ENCODE measurements at regions not wholly inside any gene's neighbourhood (a gene's known extent, or its start where the extent isn't known, plus 50 kb on each side); places are given as distances from the start of the nearest gene placed in this dataset.

DNA sequence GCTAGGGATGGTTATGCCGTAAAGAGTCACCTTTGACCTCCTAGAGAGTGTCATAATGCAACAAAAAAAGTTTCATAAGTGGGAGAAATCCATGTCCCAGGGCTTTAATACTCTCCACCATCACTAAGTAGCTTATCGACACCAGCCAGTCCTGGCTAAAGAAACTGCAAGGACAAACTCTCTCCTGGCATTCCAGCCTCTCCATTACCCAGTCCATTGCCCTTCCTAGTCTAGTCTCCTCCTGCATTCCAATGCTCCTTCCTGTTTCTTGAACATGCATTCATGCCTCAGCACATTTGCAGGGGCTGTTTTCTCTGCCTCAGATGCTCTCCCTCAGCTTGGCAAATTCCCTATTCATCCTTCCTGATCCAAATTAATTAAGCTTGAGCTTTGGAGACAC is 364.1 kb downstream of the BRINP1 start:
- no peak for DNase-seq (ENCODE audit: low spot score)

DNA sequence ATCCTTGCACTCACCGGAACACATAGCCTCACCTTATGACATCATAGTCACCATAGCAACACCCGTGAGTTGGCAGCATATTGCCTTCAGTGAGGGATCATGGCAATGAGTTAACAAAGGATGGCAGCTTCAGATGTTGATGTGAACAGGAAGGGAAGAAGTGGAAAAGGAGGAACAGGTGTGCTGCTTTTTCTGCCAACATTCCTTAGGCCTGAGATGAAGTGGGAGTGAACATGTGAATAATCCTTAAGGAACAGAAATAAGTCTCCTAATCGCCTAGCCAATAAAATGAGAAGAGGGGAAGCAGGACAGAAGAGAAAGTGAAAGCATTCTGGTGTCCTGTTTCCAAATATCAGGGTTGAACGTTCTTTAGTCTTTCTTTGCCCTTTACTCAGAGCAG is 360.0 kb downstream of the BRINP1 start:
- no peak for DNase-seq (ENCODE audit: low spot score)

DNA sequence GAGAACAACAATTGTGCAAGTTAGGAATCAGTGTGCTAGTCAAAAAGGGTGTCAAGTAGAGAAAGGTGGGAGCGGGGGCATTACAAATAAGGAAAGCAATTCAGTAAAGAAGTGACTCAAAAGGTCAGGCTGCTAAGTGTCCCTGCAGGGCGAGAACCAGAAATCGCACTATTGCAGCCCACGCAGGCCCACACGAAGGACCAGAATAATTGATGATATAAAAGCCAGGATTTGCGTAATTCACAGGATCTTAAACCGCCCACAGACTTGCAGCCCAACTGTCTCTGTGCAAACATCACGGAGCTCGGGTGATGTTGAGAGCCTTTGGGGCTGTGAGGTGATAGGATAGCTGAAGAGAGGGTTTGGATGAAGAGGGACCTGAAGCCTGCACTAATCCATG is 349.0 kb downstream of the BRINP1 start:
- DNase-seq (ENCODE audit: low spot score): no peak

DNA sequence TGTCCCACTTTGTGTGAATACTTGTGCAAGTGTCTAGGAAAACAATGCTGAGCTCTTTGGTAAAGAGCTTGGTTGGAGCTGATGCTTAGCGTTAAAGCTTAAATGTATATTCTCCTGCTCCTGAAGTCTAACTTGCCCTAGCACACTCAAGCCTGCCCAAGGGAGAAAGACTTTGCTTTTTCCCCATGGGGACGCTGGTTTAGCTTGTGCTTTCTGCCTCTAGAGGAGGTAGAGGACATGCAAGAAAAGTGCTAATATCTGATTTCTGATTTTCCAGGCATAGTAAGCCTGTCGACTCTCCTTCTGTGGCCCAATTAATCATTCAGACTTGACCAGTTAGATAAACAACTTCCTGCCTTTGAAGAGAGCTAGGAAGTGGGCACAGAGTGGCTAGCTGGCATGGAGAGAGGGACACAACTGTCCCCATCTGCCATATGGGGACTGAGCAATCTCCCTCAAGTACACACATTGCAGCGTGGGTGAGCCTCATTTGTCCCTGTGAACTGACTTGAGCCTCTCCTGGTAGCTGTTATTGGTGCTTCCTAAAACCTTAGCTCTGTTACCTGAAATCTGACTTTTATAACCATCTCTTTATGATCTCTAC is 348.4 kb downstream of the BRINP1 start:
- no peak for DNase-seq (ENCODE audit: low spot score)

DNA sequence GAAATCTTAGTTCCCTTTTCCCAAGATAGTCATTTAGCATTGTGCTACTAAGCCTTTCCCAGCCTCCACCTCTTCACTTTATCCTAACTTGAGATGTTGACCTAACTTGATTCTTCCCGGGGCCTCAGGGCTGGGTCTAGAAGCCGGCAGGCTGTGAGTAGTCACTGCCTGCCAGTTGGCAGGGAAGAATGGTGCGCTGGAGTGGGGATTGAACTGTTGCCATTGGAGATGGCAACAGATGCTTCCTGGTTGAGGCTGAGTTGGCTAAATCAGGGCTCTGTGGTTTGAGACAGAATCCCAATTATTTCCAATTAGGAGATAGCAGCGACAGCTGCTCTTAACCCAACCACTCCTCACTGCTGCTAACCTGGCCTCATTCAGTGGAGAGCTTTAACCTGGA is 343.1 kb downstream of the BRINP1 start:
- DNase-seq (ENCODE audit: low spot score): no peak

DNA sequence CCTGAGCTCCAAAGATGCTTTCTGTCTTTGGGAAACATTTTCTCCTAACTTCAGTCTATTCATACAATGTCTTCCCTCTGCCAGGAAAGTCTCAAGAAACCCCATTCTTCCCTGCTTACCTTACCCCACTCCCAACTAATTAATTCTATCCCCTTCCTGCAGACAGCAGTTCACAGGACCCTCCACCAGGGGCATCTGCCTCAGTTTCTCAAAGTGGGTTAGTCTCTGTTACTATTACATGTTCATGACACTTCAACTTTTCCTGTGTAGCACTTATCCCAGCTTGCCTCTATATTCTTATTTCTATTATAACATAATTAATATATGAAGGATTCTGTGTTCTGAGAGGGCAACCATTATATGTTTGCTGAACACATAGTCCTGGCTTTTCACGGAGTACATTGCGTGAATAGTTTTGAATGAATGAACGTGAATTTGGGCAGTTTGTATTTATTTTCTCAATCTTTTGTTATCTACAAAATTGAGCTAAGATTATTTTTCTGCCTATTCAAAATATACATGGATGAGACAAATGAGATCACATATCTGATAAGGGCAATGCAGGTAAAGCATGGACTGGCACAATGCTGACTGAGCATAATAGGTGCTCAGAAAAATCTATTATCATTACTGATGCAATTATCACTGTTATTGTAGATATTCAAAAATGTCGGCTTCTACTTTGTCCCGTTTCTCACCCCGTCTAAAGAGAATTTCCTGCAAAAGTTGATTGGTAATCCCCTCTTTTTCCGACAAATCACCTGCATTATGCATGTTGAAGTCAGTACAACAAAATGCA is 341.1 kb downstream of the BRINP1 start:
- no peak for DNase-seq (ENCODE audit: low spot score)

DNA sequence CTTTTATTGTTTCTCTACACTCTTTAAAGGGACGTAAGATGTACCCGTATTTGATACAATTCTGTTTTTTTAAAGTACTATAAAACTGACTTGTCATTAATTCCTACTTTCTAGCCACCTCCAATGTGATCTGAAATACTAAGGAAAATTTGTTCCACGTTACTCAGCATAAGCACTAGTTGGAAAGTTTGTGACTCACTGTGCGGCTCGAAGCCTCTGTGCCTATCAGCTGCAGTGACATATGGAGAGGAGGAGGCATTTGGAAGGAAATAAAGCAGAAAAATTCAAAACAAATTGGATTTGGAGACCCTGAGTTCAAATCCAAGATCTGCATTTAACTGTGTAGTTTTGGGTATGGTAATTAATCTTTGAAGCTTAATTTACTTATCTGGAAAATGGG is 339.3 kb downstream of the BRINP1 start:
- DNase-seq (ENCODE audit: low spot score): no peak

DNA sequence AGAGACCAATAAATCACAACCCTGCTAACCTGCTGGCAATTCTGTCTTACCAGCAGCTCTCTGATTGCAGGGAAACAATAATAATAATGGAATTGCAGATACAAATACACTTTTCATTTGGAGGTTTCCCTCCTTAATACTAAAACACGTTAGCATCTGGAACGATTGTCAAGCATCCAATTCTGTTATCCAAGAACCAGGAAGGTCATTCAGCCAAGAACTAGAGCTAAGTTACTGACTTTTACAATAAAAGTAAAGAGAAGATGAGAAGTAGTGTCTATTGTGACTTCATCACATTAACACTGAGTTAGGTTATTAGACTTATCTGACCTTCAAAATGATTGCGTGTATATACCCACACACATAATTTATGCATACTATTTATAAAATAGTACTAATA is 335.6 kb downstream of the BRINP1 start:
- no peak for DNase-seq (ENCODE audit: low spot score)

DNA sequence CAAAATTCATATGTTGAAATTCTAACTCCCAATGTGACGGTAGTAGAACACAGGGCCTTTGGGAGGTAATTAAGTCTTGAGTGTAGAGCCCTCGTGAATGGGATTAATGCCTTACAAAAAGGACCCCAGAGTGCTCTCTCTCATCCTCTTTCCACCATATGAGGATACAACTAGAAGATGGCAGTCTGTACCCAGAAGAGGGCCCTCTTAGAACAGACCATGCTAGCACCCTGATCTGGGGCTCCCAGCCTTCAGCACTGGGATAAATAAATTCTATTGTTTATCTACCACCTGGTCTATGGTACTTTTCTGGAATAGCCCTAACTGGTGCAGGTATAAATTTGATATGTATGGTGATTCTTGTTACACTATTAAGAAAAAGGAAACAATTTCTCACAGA is 332.3 kb downstream of the BRINP1 start:
- DNase-seq (ENCODE audit: low spot score): no peak

DNA sequence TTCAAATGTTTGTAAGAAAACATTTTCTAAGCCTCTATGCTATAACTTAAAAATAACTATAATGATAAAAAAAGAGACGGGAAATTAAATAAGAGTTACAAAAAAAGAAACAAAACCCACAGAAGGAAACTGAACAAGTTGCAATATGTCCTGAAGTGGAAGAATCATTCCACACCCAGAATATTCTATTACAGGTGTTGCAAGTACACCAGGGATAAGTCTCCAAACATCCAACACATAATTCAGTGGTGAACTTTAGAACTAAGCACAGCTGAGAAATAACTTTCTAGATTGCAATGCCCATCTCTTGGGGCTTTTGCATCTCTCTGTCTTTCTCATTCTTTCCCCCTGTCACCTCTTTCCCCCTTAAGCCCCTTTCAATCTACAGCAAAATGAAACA is 325.2 kb downstream of the BRINP1 start:
- no peak for DNase-seq (ENCODE audit: low spot score)

DNA sequence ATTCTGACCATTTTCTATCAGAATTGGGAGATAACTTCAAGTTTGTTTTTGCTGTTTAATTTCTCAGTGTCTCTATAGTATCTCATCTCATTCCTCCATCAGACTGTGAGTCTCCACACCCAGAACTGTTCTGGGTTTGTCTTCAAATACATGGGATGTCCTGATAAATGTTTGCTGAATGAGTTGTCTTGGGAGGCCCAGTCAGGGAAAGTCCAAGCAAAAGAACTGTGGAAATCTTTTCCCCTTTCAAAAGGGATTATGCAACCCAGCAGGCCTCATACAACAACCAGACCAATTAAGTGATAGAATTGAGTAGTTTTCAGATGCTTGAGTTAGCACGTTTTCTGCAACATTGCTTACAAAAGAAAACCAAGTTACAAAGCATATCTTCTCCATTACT is 324.4 kb downstream of the BRINP1 start:
- DNase-seq (ENCODE audit: low spot score): no peak

DNA sequence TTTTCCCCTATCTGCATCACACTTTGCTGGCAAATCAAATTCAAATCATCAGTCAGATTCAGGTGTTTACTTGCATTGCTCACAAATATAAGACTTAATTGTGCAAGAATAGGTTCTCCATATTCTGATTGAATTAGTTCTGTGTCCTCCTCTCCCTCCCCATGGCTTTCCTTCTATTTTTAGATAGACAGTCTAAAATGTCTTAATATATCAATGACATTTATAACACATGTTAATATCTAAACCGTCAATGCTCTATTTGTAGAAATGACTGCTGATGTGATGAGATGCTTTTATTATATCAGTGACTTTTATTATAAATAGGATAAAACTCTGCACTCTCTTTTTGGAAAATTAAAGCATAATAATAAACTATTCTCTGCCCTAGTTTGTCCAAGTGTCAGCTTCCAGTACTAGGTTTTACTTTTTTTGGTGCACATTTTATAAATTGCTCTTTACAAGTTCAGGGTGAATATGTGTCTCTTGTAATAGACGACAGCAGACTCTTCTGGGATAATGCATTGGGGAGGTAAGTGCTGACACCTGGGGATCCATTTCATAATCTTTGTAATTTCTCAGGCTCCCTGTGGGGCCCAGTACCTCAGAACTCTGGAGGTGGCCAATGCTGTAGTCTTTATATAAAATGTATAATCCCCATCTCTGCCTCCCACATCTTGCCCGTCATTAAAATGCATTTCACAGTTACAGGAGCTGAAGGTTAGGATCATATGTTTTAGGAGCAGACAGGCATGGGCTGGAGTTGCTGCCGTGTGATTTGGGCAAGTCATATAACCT is 321.5 kb downstream of the BRINP1 start:
- no peak for DNase-seq (ENCODE audit: low spot score)

DNA sequence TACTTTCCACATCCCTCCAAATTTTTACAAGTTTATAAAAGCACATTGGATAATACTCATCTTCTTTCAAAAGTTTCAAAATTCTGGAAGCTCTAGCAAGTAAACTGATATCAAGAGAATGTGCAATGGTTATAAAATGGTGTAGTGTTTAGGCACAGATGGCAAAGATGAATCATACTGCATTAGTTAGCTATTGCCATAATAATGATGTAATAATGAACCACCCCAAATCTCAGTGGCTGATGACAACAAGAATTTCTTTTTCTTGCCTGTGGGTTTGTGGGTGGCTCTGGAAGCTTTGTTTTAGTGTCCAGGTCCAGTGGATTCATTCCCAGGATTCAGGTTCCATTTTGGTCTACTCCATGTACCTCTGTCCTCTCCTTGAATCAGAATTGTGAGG is 319.0 kb downstream of the BRINP1 start:
- DNase-seq (ENCODE audit: low spot score): no peak

DNA sequence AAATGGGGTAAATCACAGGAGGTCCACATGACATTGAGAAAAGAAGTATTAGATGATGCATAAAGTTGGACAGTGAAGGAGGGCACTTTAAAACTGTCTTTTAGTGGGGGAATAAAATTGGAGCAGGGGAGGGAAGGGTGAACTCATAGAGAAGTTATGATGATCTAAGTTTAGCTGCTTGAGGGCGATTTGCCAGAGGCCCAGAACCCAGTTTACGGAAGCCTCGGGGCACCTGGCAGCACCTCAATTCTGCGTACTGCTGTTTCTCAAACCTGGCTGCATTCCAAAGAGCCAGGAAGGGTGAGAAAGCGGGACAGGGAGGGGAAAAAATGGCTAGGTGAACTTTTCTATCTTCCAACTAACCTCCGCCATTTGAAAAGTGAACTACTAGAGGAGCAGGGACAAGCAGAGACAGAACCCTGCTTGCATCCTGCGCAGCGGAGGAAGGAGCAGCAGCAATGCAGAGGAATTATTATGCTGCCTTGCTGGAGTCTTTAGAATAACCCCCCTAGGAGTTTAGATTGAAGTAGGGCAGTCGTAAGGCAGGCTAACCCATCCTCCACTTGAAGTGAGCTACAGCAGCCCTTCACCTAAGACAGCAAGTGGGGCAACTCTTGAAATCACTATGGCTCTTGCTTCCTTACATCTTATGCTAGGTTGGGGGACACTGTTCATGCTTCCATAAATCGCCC is 316.8 kb downstream of the BRINP1 start:
- DNase-seq (ENCODE audit: low spot score): no peak

DNA sequence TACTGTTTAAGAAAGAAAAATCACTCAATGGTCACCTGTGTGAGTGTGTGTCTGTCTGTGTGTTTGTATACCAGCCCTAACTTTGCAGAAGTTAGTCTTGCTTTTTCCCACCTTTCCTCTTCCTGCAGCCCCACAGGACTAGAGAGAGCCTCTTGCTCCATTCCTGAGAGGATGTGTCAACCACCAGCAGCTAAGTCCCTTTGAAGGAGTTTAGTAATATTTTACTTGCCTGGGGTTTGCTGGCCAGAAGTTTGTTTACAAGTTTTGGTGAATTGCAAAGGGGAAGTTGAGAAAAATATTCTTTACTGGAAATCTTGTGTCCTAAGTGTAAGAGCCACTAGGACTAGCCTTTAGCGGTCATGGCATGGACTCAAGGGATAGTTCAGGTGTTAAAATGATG is 316.2 kb downstream of the BRINP1 start:
- no peak for DNase-seq (ENCODE audit: low spot score)

DNA sequence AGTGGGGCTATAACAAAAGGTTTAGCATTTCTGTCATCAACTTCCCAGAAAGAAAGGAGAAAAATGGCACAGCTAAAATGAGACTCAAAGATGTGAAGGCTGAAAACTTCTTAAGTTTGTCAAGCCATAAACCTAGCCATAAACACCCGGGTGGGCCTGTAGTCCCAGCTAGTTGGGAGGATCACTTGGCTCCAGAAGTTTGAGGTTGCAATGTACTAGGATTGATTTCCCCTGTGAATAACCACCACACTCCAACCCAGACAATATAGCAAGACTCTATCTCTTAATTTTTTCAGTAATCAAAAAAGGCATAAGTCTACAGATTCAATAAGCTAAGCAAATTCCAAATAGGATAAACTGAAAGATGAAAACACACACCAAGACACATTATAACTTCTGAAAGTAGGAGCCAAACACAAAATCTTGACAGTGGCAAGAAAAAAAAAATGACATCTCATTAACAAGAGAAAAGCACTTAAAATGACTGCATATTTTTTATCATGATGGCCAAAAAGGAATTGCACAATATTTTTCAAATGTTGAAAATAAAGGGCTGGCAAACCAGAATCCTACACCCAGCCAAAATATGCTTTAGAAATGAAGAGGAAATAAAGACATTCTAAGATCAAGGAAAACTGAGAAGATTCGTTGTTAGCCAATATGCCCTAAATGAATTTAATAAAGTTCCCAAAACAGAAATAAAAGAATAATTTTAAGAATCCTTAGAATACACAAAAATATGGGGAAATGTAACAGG is 308.4 kb downstream of the BRINP1 start:
- no peak for DNase-seq (ENCODE audit: low spot score)

DNA sequence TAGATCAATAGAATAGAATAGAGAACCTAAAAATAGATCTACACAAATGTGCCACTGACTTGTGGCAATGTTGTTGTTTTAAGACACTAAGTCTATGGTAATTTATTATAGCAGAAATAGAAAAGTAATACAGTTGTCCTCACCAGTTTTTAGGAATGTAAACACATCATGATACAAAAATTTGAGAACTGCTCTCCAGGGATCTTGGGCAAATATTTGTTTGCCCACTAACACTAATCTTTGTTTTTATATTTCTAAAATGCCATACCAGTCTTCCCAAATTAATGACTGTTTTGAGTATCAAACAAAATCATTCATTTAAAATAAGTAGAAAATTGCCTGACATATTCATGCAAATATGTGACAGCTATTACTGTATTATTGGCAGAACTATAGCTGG is 297.6 kb downstream of the BRINP1 start:
- DNase-seq (ENCODE audit: low spot score): no peak

DNA sequence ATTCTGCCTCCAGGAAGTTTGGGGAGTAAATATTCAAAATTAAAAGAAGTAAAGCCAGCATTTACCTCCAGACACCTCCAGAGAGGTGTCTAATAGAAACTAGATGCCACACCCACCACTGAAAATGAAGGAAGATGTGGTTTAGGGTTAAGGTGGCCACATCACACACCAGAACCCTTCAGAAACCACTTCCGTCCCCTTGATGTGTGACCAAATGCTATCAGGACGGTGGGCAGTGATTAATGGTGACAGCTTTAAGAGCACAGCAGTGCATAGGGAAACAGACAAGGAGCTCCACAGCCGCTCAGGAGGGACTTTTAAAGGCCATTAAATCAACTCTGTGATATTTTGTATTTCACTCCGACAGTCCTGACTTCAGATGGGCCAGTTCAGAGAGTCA is 295.2 kb downstream of the BRINP1 start:
- no peak for DNase-seq (ENCODE audit: low spot score)

DNA sequence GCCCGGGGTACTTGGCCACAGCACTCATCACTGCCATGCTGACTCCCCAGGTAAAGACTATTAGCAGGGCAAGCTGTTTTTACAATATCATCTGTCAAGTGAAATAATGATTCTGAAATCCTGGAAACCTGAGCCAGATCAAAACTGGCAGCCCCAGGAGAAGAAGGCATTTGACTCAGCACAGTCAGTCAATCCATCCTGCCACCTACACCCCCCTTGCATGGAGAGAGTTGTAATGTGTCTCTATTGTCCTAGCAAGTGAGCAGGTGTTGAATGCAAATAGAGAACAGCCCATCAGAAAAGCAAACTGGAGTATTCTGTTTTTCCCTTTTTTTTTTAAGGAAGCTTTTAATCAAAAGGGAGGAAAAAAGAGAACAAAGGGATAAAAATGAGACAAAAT is 291.2 kb downstream of the BRINP1 start:
- DNase-seq (ENCODE audit: low spot score): no peak

DNA sequence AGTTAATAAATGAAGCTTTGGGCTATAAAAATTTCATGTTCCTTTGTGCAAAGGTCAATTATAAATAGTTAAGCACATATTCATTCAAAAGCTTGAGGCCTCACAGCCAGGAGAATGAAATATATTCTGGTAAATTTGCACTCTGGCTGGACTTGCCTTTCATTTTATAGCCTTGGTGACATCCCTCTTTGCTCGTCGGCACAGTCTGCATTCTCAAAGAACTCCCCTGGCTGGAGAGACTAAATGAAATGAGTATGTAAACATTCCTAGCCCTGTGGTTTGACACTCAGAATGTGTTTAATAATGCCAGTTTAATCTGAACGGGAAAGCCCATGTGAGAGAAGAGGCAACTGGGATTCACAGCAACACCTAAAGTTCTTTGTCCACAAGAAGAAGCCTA is 285.6 kb downstream of the BRINP1 start:
- no peak for DNase-seq (ENCODE audit: low spot score)

DNA sequence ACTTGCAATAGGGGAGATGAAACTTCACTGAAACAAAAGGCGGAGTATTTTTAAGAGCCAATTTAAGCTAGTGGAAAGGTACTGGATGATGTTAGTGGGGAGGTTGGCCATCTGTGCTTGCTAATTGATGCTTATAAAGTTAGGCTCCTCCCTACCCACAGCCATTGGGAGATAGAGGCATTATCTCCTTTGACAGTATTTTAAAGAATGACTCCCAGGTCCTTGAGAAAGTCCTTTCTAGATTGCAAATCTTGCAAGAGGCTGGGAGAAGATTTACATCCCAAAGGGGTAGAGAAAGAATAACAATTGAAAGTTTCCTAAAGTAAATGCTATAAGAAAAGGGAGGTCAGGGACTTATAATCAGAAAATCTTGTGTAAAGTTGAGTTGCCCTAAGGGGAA is 282.6 kb downstream of the BRINP1 start:
- no peak for DNase-seq (ENCODE audit: low spot score)

DNA sequence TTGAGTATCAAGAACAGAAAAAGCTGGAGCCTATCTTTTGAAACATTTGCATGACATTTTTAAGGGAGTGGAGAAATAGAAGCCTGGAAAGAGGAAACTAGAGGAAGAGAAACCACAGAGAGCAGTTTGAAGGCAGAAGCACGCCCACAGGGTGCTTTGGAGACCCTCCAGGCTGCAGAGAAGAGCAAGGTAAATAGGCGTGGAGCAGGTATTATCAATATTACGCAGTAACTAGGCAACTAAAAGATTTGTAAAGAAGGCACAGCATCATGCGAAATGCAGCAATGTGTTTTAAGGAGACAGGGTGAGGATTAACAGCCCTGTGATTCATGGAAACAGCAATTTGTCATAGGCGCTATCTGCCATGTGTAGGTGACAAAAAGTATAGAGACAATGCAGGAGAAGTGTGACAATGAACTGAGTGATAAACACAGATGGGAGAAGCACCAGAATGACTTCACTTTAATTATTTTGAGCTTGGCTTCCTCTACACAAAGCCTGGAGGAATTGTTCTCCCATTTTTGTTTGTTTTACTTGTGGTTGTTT is 281.2 kb downstream of the BRINP1 start:
- DNase-seq (ENCODE audit: low spot score): no peak
